ENCODE measurements at regions not wholly inside any gene's neighbourhood (a gene's known extent, or its start where the extent isn't known, plus 50 kb on each side); places are given as distances from the start of the nearest gene placed in this dataset.

- no TSS peak for BruUV-seq (replicated peaks)
- DNase-seq (ENCODE audit: low read depth, low spot score) (no peak), FAIRE-seq (no peak)
- Histone ChIP-seq H3K27ac (ENCODE audit: insufficient read depth, low read depth, low read length) (no peak overlapping the region), H3K4me3 (replicated peaks in 1 of 3; ENCODE audit: insufficient read depth in 1 of 3, low read depth in 1 of 3, low read length in 3 of 3) (no peak overlapping the region), H4K20me1 (replicated peaks; ENCODE audit: control insufficient read depth, extremely low read depth, insufficient read depth, low read length) (no peaks in the 10 kb centered on the region), H3K79me2 (ENCODE audit: control insufficient read depth, insufficient read depth, low read length) (no peaks in the 10 kb centered on the region), H3K4me2 (ENCODE audit: insufficient read depth, low read length) (no peak overlapping the region), H2AFZ (ENCODE audit: low read depth, low read length) (no peak overlapping the region), H3K27me3 (ENCODE audit: control insufficient read depth in 2 of 2, insufficient read depth in 2 of 2, low read length in 2 of 2) (no peaks in the 10 kb centered on the region), H3K4me1 (ENCODE audit: control insufficient read depth, extremely low read depth, insufficient read depth, low read length) (peaks cover 26% of the 10 kb centered on the region), H3K9me1 (replicated peaks; ENCODE audit: control insufficient read depth, extremely low read depth, insufficient read depth, low read length) (no peaks in the 10 kb centered on the region), H3K9ac (replicated peaks; ENCODE audit: extremely low read depth, insufficient read depth, low read length) (no peak overlapping the region), H3K9me3 (replicated peaks; ENCODE audit: control insufficient read depth, insufficient read depth, low read length) (no peaks in the 10 kb centered on the region), H3K36me3 (ENCODE audit: control insufficient read depth in 2 of 2, extremely low read depth in 1 of 2, insufficient read depth in 2 of 2, low read length in 2 of 2) (no peaks in the 10 kb centered on the region)
- POLR2A ChIA-PET, result no interaction called here
- TF ChIP-seq FOS (IDR thresholded peaks at IDR 0.05; ENCODE audit: borderline replicate concordance, insufficient read depth, low read length) (no peak), POLR2A (IDR thresholded peaks at IDR 0.05; ENCODE audit: low read depth, low read length) (no peak), POLR2AphosphoS5 (IDR thresholded peaks at IDR 0.05; ENCODE audit: insufficient read depth, low read depth, low read length) (no peak), CTCF (IDR thresholded peaks at IDR 0.05; ENCODE audit: extremely low read depth in 1 of 2, insufficient read depth in 1 of 2, low read depth in 1 of 2, low read length in 2 of 2) (no peak), EZH2 (IDR thresholded peaks at IDR 0.05; ENCODE audit: borderline replicate concordance, low read depth, low read length, severe bottlenecking) (no peak), JUN (IDR thresholded peaks at IDR 0.05; ENCODE audit: borderline replicate concordance, insufficient read depth, insufficient read length, low read depth) (no peak), GATA2 (IDR thresholded peaks at IDR 0.05; ENCODE audit: insufficient read depth, insufficient read length, low read depth, low read length) (no peak), MYC (IDR thresholded peaks at IDR 0.05; ENCODE audit: low read depth, low read length) (no peak), MAX (IDR thresholded peaks at IDR 0.05; ENCODE audit: insufficient read depth, insufficient read length) (no peak)
- dilution Hi-C loops (cut with MboI; ENCODE audit: extremely low pct_ligation_motif_present, low sequenced_read_pairs), result no loop called here
- intact Hi-C loops (cut with micrococcal nuclease), result loop anchor here (1.0 to 5.0 kb wide), 2 partner anchors 26 to 458 kb away; partner anchors contain the start of gene FAR1
- CTCF ChIA-PET, result interaction anchor here (0.8 to 11.1 kb wide), 11 partner anchors 8 to 257 kb away, joined by 3 to 180 read pairs (median 16); no protein-coding TSS in a partner anchor
These were observed 68.7 kb upstream of the BMAL1 start for GRCh38 chr11:13208921-13209320.

Data from endothelial cell of umbilical vein (primary cell).